Stimulated activated CD4-positive, alpha-beta T cell treated with anti-CD3 and anti-CD28 coated beads, Interleukin-4, amount 100 ng/mL, for 1 hour (primary cell): ENCODE measurements at regions not wholly inside any gene's neighbourhood (a gene's known extent, or its start where the extent isn't known, plus 50 kb on each side); places are given as distances from the start of the nearest gene placed in this dataset.
"Not testable (repeated sequence)": the region's sequence is repeated elsewhere in the genome, so short reads cannot be mapped to it uniquely, and the experiment has no call there.

Experiments used
- DNase-seq: peaks from one replicate; pipeline ENCODE4 v3.0.0-alpha.2; 2020

DNA sequence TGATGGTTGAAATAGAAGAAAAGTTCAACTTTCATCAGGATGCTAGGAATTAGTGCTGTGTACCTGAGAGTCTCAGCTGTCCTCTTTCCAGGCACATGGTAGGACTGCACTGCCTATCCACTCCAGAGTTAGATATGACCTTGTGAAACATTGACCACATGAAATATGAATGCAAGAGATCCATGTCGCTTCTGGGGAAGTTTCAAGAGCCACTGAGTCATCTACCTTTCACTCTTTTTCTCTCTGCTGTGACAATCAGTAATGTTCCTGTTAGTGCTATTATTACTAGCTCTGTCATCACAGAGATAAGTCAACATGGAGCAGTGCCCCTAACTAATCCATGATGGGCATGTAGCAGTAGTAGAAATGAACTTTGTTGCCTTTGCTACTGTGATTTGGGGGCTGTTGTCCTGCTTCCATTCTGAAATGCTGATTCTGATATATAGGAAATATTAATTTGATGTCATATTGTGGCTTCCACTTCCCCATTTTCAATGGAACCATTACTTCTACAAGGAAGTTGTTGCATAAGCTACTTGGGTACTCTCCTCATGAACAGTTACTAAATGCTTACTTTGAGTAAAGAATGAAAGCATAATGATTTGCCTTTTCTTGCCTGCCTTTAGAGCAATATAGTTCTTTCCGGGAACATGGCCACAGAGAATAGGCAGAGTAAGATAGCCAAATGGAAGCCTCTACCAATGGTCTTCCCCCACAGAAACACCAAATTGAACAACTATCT lies 192.8 kb upstream of the ZNF521 start:
- DNase-seq: no peak

DNA sequence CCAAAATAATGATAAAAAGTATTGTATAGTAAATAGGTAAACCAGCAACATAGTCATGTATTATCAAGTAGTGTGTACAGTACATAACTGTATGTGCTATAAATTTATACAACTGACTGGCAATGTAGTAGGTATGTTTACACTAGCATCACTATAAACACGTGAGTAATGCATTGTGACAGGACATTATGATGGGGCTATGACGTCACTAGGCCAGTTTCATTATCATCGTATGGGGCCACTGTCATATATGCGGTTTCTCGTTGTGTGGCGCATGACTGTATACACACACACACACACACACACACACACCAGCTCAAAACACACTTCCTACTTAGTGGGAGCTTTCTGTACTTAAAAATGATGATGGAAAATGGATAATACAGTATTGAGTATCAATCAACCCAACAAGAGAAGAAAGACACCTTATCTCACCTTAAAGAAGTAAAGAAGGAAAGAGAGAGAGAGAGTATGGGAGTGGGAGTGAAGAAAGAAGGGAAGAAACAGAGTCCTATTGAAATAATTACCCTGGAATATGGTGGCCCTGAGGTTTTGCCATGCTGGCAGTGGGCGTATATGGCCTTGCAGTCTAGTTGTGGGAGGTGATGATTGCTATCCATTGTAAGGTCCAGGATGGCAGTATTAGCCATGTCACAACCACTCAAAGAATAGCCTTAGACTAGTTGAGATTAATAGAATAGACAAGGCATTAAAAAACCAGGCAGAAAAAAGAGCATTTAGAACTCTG lies 186.4 kb upstream of the ZNF521 start:
- DNase-seq: no peak

DNA sequence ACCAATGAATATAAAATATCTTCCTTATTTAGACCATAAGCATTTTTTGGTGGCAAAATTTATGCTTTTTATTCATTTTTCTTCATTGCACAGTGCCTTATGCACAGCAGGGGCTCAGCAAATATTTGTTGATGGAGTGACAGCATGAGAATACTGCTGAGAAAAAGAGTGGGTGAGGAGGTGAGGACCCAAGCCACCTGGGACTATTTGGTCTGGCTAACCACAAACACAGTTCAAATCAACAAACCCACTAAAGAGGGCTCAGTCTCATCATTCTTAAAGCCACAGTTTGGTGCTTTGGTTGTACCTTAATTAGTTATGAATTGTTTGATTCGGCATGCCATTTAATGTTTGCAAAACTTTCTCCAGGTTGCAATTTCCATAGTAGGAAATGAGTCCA lies 183.5 kb upstream of the ZNF521 start:
- DNase-seq: no peak

DNA sequence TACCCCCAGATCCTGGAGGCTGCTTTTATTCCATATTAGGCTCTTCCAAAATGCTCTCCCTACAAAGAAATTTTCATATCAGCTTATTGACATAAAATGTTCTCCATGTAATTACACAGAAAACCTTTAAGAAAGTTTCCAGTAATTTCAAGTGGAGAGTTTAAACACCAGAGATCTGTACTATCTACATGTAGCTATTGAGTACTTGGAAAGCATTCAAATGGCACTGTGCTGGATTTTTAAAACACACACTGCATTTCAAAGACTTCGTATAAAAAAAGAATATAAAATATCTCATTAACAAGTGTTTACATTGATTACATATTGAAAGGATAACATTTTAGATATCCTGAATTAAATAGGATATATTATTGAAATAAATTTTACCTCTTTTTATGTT lies 182.4 kb upstream of the ZNF521 start:
- DNase-seq: no peak

DNA sequence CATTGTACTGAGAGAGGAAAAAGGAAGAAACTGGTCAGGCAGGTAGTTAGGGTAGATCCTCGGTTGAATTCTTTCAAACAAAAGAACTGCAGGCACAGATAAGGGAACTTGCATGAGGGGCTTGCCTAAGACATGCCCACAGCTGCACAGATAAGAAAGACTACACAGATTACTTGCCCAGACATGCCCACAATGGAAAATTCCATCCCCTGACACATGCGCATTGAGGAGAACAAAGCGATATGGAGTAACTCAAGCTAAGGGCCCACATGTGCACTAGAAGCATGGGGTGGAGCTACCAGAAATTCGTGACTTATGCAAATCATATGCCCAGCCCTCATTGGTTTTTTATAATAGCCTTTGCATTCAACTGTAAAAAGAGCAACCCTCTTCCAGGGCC lies 181.3 kb upstream of the ZNF521 start:
- DNase-seq: no peak

DNA sequence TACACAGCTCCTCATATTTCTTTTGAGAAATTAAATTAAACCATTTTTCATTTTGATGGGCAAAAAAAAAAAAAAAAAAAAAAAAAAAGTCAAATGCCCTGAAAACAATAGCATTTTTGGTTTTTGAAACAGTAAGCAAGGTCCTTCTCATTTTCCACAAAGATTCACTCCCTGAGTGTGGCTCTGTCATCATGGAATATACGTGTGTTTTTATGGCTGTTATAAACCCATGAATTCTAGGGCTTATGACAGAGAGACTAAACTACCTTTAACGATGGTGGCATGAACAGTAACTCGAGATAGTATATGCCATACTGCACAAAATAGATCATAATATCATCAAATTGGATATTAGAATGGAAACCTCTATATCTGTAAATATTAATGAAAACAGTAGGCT lies 179.2 kb upstream of the ZNF521 start:
- DNase-seq: no peak

DNA sequence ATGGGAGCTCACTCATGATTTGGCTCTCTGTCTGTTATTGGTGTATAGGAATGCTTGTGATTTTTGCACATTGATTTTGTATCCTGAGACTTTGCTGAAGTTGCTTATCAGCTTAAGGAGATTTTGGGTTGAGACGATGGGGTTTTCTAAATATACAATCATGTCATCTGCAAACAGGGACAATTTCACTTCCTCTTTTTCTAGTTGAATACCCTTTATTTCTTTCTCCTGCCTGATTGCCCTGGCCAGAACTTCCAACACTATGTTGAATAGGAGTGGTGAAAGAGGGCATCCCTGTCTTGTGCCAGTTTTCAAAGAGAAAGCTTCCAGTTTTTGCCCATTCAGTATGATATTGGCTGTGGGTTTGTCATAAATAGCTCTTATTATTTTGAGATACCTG lies 173.8 kb upstream of the ZNF521 start:
- DNase-seq: not testable (repeated sequence)

DNA sequence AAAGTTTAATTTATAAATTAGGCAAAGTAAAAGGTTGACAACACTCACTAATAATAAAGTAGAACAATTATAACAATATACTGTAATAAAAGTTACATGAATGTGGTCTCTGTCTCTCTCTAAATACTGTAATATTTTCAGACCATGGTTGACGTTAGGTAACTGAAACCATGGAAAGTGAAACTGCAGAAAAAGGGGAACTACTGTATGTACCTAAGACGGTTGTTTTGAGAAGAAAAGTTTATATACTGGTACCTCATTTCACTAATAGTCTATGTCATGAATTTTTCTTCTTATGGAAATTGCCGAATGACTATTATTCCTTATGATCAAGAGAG lies 166.7 kb upstream of the ZNF521 start:
- DNase-seq: no peak

DNA sequence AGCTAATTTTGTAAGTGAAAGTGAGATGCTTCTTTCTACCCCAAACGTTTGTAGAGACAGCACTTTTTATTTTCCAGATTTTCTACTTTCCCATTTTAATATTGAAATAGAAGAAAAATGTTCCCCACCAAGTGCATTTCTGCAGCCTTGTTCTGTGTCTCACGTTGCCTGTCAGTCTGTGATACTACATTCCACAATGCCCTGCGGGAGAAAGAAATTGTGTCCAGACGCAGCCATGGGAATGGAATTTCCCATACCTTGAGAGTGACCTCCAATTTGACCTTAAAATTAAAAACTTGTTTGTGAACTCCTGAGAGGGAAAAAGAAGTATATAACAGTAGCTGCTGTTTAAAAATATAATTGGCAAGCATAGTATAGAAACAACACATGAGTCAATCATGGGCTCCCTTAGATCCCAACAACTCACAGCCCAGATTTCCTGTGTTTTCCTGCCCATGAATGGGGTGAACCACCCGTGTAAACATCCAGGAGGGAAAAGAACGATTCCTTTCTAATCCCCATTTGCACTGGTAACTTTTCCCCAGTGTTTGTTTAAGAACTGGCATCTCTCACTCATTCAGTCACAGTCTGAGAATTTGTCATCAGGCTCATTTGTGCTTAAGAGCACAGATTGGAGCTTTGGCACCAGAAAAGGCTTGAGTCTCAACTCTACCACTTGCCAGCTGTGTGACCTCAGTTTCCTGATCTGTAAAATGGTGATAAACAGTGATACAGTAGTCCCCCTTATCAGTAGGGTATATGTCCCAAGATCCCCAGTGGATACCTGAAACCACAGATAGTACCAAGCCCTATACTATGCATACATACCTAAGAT lies 166.1 kb upstream of the ZNF521 start:
- DNase-seq: no peak

DNA sequence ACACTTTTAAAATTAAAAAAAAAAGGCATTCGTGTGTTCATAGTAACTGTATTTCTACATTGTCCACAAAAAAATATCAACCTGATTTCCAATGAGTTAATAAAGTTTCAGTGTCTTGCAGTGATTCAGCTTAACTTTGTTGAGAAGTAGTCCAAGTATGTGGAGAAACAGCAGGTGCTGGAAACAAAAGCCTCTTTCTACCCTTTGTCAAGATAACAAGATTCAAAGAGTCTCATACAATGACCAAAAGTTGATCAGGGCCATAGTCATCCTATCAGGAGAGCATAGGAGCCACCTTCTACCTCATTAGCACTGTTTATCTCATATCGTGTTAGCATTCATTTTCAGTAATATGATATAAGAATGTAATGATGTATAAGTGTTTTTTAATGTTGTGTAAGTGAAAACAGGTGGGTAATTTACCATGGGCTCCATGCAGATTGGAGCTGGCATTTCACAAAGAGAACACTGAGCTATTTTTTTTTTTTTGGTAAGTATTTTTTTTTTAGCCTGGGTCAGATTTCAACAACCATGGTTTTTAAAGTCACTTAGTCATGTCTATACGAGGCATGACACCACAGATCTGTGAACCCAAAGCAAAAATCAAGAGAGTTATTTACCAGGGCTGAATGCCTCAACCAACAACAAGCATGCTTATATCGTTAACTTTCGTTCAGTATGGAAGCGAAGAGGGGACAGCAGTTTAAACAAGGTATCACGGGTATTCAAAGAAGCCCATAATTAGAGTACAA lies 165.0 kb upstream of the ZNF521 start:
- no peak for DNase-seq

DNA sequence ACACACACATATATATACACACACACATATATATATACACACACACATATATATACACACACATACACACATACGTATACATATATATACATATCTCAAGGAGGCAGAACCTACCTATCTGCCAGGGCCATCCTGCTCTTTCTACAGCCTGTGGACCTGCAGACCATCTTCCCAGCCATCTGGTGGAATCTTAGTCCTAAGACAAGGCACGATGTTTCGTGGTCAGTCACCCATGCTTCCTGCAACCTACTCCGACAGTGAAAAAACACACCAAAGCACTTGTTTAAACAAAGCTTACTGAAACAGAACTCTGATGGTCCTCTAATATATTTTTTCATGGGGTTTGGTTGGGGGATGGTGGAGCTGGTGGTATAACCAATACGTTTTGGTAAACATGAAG lies 164.2 kb upstream of the ZNF521 start:
- DNase-seq: no peak

DNA sequence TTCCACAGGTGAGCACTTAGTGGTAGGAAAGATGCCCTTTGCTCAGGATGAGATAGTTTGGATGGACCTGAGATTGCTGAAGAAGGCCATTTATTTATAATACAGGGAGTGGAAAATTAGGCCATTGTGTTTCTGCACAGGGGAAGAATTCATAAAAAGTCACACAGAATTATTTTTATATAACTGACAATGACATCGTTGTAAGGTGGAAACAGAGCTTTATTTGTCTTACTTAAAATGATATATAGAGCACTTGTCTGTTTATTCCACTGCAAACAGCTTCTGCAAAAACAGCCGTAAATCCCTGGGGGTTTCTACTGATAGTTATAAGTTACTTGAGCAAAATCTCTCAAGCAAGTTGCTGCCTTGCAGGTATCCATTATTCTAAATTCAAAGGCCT lies 158.1 kb upstream of the ZNF521 start:
- DNase-seq: no peak

DNA sequence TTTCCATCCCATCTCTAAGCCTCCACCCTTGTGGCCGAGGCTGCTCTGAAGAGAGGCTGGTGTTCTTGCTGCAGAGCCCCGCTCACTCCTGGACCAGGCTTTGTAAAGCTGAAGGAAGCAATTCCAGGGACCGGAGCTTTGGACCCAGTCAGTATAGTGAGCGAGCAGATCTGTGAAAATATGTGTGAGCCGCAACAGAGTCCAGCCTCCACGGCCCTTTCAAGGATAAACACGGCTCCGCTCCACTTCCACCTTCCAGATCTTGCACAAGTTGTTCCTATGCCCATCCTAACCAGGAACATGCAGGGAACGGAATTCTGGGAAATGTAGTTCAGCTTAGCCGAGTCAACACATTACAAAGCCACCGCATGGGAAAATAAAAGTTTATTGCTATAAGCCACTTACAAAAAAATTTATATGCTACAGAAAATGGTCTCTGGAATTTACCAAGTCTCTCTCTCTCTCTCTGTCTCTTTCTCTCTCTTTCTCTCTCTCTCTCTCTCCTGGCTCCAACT lies 151.7 kb upstream of the ZNF521 start:
- no peak for DNase-seq

DNA sequence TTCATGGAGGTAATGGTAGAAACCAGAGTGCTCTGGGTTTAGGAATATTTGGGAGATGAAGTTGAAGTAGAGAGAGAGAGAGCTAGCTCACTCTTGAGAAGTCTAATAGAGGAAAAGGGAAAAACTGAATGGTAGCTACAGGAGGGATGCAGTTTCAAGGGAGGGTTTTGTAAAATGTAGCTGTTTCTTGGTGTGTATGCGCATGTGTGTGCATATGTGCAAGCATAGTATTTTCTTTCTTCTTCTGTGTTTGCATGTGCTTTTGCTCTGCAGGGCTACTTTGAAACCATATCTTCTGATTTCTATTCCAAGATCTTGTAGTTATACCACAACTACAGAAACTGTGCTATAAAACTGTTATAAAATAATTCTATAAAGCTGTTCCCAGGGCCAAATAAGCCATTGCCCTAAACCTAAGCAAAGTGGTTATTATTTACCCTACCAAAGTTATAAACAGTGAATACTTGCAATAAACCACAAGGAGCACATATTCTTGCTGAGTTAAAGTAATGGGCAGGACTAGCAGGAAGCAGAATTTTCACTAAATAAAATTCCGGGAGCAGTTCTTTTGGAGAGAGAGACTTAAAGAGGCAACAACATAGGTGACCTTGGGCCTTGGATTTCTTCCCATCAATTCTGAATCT lies 145.3 kb upstream of the ZNF521 start:
- no peak for DNase-seq

DNA sequence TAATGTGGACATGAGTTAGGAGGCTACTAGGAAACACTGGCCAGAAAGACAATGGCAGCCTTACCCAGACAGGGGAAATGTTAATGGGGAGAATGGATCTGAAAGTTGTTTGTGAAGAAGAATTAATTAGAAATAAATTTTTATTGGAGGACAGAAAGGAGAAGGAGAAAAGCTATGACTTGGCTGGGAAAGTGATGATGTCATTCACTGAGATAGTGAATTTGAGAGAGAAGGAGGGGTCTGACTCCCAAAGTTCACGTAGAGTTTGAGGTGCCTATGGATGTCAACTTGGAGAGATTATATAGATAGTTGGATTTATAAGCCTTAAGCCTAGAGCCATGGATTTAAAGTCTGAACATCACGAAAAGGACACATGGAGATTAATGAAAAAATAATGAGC lies 144.6 kb upstream of the ZNF521 start:
- no peak for DNase-seq

DNA sequence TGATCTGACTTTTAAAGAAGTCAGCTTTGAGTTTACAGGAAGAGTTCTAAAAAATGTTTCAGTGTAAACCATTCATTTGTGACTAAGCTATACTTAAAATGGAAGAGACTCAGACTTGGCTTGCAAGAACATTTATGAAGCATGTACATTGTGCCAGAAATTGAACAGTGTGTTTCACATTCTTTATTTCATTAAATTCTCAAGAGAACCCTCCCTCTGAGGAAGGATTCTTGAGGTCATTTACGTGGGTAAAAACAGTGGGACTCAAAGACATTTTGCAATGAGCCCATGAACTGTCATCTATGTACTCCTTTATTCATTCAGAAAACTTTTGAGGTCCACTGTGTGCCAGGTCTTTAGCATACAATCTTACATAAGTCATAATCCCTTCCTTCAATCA lies 143.6 kb upstream of the ZNF521 start:
- DNase-seq: no peak

DNA sequence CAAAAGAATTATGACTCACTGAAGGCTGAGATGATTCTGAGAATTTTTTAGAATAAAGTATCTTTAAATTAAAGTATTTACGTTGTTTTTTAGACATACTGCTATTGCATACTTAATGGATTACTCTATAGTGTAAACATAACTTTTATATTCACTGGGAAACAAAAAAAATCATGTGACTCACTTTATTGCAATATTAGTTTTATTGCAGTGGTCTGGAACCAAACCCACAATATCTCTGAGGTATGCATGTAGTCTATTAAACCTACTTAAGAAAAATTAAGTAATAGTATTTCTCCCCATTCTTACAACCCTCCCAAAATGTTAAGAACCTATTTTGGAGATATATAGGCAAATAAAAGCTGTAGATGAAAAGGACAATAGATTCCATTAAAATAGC lies 142.9 kb upstream of the ZNF521 start:
- no peak for DNase-seq

DNA sequence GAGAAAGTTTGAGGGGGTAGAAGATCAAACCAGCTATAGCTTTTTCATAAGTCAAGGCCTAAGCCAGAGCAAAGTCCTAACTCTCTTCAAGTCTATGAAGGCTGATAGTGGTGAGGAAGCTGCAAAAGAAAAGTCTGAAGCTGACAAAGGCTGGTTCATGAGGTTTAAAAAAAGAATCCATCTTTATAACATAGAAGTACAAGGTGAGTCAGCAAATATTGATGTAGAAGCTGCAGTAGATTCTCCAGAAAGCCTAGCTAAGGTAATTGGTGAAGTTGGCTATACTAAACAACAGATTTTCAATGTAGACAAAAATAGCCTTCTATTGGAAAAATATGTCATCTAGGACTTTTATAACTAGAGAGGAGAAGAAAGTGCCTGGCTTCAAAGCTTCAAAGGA lies 141.4 kb upstream of the ZNF521 start:
- no peak for DNase-seq

DNA sequence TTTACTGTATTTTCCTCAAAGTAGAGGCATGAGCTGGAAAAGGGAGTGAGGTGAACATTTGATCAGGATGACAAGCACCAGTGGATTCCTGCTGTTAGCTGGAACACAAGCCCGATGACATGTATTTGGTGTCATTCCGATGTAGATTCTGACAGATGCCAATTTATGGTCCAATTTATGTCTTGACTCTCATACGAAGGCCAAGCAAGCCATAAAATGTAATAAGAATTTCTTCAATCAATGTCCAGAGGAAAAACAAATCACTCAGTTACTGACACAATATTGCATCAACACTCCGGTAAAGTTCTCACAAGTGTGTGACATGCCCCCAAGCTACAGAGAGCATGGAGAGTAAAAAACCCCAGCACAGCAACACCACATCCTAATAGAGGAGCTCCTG lies 138.3 kb upstream of the ZNF521 start:
- DNase-seq: no peak

DNA sequence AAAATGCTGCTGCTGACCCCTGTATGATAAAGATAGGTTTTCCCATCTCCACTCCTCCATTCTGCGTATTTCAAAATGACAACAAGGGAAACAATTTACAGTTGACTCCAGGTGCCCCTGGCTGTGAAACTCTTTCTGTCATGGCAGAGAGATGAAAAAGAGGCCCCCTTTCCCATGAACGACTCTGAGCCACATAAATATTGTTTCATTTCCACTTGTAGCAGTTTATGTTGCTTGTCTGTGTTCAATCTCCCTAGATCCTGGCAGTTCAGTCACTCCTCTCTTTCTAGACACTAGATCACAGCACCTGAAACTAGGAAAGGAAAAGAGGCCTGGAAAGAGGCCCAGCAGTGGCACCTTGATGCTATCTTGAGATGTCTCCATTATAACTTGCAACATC lies 121.0 kb upstream of the ZNF521 start:
- DNase-seq: no peak

DNA sequence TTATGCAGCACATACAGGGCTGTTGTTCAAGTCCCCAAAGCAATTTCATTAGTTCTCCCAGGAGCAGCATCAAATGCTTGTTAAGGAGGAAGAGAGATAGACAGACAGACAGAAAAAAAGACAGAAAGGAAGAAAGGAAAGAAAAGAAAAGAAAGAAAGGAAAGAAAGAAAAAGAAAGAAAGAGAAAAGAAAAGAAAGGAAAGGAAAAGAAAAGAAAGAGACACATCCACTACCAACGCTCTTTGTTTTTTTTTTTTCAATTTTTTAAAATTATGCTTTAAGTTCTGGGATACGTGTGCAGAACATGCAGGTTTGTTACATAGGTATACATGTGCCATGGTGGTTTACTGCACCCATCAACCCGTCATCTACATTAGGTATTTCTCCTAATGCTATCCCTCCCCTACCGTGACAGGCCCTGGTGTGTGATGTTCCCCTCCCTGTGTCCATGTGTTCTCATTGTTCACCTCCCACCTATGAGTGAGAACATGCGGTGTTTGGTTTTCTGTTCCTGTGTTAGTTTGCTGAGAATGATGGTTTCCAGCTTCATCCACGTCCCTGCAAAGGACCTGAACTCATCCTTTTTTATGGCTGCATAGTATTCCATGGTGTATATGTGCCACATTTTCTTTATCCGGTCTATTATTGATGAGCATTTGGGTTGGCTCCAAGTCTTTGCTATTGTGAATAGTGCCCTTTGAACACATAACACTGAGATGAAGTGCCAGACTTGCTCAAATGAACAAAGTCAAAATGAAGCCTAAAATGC lies 119.0 kb upstream of the ZNF521 start:
- DNase-seq: not testable (repeated sequence)

DNA sequence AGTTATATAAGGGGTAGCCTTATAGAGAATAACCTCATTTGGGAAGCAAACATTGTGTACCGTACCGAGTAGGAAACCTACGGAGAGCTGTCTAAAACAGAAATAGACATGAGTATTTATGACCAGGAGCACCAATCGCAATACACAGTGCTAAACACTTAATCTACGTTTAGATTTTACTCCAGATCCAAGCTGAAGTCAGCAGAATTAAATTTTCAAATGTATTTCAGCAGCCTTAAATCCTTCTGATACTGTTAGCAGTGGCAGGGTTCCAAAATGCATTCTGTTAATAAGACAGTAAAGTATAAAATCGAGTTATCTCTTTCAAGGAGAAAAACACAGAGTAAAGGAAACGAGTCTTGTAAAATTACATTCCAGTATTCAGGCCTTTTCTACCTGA lies 118.1 kb upstream of the ZNF521 start:
- no peak for DNase-seq
